NCI-H1930 (cell line): ENCODE measurements at regions not wholly inside any gene's neighbourhood (a gene's known extent, or its start where the extent isn't known, plus 50 kb on each side); places are given as distances from the start of the nearest gene placed in this dataset.
"Not testable (repeated sequence)": the region's sequence is repeated elsewhere in the genome, so short reads cannot be mapped to it uniquely, and the experiment has no call there.

ENCODE experiments used
- DNase-seq, 2 experiments: peaks; one replicate each; lab custom pipeline; 2025; lab: John Stamatoyannopoulos, UW

DNA sequence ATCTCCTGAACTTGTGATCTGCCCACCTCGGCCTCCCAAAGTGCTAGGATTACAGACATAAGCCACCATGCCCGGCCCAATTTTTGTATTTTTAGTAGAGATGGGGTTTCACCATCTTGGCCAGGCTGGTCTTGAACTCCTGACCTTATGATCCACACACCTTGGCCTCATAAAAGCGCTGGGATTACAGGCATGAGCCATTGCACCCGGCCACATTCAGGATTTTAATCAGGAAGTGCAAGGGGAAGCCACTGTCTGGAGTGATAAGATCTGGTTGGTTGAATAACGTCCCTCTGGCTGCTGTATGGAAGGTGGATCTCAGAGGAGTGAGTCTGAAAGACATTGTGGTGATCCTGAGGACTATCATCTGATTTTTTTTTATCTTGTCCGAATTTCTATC is 196.3 kb upstream of the ARL4C start:
- DNase-seq: not testable (repeated sequence)

DNA sequence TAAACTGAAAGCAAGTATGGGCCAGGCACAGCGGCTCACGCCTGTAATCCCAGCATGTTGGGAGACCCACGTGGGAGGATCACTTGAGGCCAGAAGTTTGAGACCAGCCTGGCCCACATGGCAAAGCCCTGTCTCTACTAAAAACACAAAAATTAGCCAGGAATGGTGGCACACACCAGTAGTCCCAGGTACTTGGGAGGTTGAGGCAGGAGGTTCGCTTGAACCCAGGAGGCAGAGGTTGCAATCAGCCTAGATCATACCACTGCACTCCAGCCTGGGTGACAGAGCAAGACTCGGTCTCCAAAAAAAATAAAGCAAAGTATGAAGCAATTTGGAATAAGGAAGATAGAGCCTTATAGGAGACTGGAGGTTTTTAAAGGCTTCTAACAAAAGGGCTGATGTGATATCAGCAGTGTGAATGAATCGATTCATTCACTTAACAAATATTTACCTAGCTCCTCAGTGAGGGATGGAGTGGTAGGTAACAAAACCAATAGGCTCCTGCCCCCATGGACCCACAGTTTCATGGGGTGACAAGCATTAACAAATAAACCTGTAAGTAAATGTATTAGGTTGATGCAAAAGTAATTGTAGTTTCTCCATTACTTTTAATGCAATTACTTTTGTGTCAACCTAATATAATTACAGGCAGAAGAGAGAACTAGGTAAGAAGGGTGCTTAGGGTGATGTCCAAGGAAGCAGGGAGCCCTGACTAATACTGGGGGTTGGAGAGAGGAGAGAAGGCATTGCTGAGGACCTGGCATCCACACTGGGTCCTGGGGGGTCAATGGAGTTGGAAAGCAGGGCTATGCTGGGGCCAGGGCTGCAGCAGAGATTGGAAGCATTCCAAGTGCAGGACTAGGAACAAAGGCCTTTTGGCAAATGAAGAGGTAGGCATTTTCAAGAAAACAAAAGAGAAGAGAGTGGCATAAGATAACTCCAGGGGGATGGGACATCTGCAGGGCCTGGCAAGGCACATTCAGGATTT is 195.4 kb upstream of the ARL4C start:
- no peak for DNase-seq

DNA sequence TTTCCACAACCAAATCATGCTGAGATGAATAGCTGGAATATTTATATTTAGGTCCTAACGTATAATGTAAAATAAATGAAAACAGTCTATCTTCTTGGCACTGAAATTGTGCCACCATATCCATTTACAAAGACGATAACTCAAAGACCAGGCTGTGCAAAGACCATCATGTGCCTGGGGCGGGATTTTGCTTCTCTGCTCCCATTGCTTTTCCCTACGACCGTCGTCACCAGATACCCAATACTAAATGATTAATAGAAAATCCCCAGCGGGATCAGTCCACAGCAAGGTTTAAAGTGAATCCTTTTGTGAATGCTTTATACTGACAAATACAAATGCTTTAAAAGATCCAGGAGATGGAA is 194.3 kb upstream of the ARL4C start:
- DNase-seq: peak in 1 of 2 experiments; percentile 90

DNA sequence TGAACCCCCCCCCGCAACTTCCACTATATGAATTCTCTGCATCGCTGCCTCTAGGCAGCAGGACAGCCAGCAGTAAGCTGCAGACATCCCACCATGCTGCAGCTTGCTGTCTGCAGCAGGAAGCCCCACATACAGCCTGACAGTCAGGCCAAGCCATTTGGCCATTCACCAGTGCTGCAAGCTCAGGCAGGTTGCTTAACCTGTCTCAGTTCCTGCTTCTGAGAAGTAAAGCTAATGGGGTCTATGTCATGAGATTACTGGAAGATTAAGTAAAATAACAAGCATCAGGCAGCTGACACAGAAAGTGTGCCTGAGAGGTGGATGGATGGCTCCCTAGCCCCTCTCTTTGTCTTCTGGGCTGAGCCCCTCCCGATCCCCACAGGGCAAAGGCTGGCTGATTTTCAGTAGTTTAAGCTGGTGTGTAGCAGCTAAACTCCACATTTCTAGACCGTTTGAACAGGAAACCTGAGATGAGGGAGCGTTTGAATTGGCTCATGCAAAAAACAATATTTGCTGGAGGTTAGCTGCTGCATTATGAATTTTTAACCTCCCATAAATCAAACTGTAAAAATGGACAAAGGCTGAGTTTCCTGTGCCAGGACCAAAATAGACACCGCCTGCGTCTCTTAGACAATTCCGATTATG is 193.8 kb upstream of the ARL4C start:
- DNase-seq: peak; percentile 71 to 90

DNA sequence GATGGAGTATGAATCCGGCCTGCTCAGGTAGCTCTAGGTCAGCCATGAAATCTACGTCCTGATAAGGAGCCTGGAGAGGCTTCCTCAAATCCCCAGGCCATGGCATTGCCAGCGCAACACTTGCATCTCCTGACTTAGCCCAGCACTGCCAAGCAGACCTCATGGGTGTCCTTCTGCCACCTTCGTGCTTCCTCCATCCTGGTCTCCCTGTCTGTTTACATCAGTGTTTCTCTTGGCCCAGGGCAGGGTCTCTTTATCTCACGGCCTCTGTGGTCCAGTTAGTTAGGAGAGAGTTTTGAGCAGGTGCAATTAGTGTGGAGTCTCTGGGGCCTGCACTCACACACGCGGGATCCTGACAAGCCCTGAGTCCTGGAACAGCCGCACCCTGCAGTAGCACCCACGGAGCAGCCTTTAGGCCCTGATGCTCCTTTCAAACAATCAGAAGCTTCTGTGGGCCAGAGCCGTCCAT is 193.1 kb upstream of the ARL4C start:
- DNase-seq: no peak

DNA sequence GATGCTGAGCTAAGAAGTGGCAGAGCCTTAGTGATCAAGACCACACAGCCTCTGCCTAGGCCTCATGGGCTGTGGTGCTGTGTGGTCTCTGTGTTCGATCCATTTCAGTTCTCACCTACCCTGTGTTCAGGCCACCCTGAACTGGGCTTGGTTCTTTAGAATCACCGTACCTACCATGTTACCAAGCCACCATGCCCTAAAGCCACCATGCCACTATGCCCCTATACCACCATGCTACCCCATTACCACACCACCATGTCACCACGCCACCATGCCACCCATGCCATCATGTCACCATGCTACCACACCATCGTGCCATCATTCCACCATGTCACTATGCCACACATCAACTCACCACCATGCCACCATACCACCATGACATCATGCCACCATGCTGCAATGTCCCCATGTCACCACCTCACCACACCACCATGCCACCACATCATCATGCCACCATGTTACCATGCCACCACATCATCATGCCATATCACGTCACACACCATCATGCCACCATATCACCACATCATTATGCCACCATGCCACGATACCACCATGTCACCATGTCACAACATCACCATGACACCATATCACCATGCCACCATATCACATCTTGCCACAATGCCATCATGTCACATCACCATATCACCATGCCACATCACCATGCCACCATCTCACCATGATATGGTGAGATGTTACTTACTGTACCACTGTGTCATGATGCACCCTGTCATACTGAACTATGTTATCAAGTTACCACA is 191.0 kb upstream of the ARL4C start:
- DNase-seq: no peak

DNA sequence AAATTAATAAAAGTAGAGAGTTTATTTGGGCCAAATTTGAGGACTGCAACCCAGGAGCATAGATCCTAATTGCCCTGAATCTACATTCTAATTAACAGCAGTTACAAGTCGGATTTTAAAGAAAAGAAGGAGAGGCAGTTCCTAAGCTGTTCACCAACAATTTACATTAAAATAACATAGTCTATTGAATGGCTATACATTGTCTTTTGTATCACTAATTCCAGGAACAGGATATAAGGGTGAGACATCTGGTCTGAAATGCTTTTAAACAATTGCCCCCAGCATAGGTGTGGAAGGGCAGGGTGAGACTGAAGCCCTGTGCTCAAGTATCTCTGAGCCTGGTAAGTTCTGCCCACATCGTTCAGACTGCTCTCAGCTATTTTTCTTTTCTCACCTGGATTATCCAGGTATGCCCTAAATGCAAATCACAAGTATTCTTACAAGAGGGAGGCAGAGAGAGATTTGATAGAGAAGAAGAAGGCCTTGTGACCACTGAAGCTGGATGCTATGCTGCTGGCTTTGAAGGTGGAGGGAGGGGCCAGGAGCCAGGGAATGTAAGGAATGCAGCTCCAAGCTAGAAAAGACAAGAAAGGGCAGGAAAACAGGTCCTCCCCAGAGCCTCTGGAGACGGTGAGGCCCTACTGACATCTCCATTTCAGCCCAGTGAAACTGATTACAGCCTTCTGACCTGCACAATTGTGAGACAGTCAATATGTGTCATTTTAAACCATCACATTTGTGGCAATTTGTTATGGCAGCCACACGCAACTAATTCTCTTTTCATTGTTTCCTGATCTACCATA is 189.4 kb upstream of the ARL4C start:
- DNase-seq: no peak

DNA sequence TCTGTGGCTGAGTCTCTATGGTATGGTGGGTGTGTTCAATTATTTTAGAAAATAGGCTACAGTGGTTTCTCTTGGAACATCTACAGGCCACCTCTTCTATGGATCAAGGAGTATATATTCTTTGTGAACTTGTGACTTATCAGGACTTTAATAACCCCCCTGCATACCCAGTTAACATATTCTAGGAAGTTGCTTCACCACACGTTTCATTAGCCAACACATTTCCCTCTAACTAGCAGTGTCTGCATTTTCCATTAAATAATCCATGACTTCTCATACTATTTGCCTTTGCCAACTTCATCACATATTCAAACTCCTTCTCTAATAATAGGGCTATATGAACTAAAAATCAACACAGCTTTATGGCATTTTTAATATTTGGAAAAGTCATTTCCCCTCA is 187.6 kb upstream of the ARL4C start:
- DNase-seq: no peak

DNA sequence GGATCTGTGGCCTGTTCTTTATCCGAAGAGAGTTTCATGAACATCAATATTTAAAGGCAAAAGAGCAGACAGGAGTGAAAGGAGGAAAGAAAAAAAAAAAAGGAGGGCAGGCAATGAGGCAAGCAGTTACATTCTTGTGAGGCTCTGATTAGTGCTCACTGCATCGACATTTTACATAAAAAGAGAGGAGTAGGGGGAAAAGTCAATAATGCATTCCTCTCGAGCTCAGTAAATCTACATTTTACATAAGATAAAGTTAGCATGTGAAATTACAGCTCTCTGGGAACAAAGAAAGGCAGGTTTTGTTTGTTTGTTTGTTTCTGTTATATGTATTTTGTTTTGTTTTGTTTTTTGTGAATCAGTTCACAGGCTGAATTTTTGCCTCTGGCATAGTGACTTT is 187.1 kb upstream of the ARL4C start:
- DNase-seq: no peak

DNA sequence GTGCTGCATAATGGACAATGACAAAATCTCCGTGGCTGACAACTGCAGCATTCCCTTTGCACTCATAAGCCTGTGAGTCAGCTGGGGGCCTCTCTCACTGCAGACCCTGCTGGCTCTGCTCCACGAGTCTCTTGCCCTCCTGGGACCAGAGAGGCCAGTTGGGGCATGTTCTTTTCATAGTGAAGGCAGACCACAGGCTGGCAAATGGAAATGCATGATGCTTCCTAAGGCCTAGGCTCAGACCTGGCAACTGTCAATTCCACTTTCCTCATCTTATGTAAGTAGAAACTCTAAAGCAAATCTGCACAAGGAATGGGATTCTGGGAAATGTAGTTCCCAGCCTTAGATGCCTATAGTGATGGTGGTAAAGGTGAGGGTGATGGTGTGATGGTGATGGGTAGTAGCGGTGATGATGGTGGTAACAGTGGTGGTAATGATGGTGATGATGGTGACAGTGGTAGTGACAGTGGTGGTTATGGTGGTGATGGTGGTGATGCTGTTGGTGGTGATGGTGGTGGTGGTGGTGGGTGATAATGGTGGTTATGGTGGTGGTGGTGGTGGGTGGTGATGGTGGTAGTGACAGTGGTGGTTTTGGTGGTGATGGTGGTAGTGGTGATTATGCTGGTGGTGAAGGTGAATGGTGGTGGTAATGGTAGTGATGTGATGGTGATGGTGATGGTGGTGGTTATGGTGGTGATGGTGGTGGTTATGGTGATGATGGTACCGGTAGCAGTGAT is 185.8 kb upstream of the ARL4C start:
- DNase-seq: peak in 1 of 2 experiments; percentile 32

DNA sequence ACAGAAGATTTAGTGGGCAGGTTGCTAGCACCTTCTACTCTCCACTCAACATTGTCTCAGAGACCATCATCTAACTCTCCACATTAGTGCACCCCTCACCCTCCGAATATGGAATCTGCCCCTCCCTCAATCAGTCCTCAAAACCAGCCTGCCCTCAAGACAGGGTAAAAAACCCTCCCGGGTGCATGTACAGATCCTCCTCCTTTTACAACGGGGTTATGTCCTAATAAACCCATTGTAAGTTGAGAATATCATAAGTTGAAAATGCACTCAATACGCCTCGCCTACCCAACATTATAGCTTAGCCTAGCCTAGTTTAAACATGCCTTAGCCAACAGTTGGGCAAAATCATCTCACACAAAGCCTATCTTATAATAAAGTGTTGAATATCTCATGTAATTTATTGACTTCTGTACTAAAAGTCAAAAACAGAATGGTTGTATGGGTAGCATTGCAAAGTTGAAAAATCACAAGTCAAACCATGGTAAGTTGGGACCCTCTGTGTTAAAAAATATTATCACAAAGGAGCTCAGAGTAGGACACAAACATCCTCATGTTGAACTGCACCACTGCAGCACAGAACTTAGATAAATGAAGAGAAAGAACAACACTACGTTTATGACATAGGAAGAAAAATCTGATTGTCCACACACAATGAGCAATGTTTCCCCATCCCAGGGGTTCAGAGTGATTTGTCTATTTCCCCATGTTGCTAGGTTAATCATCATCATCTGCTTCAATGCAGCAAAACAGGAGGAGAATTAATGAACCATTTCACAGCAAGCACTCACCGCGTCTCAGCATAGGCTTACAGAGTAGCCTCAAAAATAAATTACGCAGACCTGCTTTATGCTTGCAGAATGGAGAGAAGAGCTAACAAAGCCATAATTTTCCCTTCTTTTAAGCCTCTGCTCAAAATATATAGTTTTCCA is 184.1 kb upstream of the ARL4C start:
- DNase-seq: peak; percentile 71 to 72

DNA sequence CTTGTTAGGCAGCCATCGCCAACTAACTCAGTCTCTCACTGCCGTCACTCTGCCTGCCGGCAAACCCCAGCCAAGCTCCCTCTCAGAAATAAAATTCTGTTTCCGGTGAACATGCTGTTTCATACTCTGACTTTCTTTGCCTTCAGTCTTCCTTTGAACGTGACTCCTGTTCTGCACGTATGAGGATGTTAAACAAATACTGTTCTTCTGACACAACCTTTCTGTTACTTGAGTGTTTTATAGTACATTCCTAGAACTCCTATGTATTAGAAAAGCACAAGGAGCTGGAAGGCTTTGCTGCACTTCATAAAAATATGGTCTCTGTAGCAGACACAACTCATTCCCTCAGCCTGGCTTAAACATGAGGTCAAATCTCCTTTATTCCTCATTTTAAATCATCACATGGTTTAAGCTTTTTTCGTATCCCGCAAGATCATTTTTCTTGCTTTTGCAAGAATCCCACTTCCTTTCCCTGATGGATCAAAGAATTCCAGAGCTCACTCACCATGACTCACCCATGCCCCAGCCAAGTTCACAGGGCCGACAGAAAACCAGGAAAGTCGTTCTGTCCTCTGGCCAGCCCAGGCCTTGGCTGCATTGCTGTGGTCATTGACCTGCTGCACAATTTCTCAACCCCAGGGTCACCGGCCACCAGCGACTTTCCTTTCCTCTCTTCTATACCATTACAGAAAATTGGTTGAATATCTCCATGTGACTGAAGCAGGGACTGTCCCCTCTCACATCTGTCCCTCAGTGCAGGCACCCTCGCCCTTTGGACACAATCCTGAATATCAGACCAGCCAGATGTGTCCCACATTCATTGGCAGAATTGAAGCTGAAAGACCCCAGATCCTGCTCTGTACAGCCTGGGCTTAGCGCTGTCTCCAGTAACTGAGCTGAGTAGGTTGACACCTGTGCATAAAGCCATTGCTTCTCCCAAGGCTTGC is 183.1 kb upstream of the ARL4C start:
- no peak for DNase-seq

DNA sequence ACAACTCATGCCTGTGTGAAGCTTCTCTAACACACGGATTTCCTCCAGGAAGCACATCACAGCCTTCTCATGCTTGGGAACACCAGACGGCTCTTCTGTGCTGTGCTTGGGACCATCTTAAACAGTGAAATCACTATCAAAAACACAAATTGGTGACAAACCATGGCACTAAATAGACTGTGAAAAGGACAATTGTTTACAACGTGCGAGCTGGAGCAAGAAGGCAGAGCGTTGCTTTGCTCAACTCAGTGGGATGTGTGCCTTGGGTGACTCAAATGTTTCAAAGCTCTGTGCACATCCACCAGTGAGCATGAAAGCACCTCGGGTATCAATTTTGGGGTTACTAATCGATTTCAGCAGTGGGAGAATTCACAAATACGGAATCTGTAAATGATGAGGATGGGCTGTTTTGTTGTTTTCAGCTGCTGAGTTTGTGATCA is 182.4 kb upstream of the ARL4C start:
- DNase-seq: no peak

DNA sequence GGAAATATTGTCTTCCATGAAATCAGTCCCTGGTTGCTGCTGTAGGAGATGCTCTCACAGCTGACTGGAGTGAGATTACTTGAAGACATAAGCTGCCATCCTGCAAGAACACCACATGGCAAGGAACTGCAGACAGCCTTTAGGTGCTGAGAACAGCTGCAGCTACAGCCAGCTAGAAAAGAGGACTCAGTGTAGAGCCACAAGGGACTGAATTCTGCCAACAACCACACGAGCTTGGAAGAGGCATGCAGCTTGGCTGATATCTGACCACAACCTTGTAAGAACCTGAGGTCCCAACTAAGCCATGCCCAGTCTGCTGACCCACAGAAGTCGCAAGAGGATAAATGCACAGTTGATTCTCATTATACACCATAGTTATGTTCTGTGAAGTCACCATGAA is 181.8 kb upstream of the ARL4C start:
- DNase-seq: no peak

DNA sequence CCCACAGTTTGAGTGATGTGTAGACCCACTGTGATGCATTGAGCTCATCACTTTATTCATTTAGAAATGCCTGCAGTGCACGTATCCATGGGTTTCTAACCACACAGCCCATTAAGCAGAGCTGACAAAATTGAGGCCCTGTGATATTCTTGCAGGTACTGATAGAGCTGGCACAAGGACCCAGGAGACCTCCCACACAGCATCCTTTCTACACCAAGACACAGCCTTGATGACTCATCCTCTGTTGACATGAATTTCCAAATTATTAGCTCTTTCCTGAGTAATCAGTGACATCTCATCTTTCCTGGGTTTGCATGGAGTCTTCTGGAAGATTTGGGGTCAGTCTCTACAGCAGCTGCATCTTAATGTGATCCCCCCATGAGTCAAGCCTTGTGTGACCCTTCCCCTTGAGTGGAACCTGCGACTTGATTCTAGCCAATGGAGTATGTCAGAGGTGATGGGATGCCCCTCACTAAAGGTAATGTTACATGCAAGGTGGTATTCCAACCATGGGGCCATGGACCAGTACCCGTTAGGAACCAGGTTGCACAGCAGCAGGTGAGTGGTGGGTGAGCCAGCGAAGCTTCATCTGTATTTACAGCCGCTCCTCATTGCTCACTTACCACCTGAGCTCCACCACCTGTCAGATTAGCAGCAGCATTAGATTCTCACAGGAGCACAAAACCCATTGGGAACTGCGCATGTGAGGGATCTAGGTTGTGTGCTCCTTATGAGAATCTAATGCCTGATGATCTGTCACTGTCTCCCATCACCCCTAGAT is 181.1 kb upstream of the ARL4C start:
- peak in 1 of 2 experiments; percentile 16 for DNase-seq

DNA sequence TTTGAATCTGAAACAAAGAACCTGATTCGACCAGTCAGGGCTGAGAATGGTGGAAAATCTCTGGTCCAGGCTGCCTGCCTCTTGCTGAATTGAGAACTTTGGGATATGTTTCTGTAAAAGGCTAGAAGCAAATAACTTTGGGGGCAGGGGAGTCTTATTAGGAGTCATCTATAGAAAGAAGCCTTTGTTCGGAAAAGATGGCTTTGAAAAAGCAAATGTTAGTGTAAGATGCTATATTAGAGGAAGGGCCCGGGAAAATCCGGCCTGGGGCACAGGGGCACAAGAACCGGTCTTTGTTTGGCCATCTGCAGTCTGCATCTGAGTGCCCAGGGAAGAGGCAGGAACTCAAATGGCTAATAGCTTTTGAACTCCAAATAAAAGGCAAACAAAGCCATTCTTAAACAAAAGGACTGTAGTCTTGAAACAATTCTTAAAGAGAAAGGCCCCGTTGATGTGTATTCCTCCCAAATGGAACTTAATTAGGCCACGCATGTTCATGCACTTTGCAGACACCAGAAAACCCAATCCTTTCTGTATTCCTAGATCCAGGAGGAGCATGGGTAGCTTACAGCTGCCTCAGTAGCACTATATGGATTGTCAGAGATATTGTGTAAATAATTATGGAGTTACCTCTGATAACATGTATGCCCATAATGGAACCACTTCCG is 180.0 kb upstream of the ARL4C start:
- DNase-seq: no peak

DNA sequence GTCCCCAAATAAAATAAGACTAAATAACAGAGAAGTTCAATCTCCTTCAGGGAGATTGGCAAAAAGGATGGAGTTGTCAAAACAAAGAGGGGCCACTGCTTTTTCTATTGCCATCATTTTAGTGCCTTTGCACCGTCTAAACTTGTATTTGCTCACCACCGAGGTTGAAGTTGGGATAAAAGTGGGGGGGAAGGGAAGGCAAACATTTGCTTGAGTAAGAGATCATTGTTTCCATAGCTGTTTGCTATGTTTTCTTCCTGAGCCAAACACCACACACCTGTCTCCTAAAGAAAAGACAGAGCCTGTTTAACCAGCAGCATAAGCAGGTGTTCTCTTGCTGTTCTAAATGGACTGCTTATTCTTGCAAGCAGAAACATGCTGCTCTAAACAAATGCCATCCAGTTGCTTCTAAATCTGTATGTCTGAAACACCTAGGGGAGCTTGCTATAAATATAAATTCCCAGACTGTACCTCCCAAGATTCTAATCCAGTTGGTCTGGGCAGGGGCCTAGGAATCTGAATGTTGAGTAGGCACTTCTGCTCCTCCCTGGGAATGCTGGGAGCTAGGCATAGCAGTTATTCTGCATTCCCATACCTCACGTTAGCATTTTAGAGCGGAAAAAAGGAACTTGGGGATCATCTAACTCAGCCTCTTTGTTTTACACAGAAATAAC is 179.4 kb upstream of the ARL4C start:
- DNase-seq: peak; percentile 64 to 82
